SK-N-MC (cell line): ENCODE measurements at regions not wholly inside any gene's neighbourhood (a gene's known extent, or its start where the extent isn't known, plus 50 kb on each side); places are given as distances from the start of the nearest gene placed in this dataset.

Source experiments
- EZH2 ChIP-seq: fragments of 200-600 bp; sonication (generic); IDR thresholded peaks from one replicate; pipeline ENCODE4 v1.6.1; 2017; ENCODE audit warnings: antibody characterized with exemption
- FOXP2 ChIP-seq: optimal IDR thresholded peaks from 2 replicates; pipeline ENCODE3; 2011; ENCODE audit warnings: mild to moderate bottlenecking, moderate library complexity; ENCODE audit not compliant: insufficient read depth; ENCODE audit errors: extremely low read length, control extremely low read depth
- POLR2AphosphoS5 ChIP-seq: IDR thresholded peaks from 2 replicates; pipeline ENCODE4 v1.6.1; 2012; ENCODE audit warnings: mild to moderate bottlenecking, low read depth, low read length, borderline replicate concordance

DNA sequence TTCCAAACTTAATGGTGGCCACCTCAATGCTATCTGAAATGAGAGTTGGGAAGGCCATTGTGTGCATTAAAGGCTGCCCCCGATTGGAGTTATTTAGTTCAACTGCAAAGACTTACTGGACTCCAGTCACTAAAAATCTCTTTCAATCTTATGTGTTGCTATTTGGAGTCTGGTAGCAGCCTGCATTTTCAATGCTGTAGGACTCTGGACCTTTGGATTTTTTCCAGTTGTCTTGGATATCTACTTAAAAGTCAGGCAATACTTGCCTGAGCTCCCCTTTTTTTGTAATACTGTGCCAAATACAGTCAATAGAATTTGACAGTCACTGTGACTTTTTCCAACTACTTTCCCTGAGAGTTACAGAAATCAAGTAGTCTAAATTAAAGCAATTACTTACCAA lies 281.9 kb downstream of the TRIB2 start:
- TF ChIP-seq EZH2 (no peak), POLR2AphosphoS5 (no peak), FOXP2 (no peak)
